Small intestine (tissue), 7 donors: ENCODE measurements at regions not wholly inside any gene's neighbourhood (a gene's known extent, or its start where the extent isn't known, plus 50 kb on each side); places are given as distances from the start of the nearest gene placed in this dataset.

Source experiments
- DNase-seq, 2 donors: peaks; one replicate each; pipeline versions ENCODE4 v3.0.0 to v3.0.0-alpha.2; 2013
- FAIRE-seq: peaks from 2 replicates; lab custom pipeline; 2012; peaks lifted over from hg19 to GRCh38; lab: Jason Lieb, UNC
- H3K27ac ChIP-seq, 3 donors: one replicate each; pipeline ENCODE4 v1.5.1; 2013; ENCODE audit warnings: low read length in 2 of 3, mild to moderate bottlenecking in 2 of 3, control low read depth in 1 of 3, inconsistent platforms in 1 of 3, low read depth in 1 of 3, moderate library complexity in 1 of 3
- H3K27me3 ChIP-seq, 3 donors: one replicate each; pipeline ENCODE4 v1.6.1; 2013; ENCODE audit warnings: low read length in 3 of 3, inconsistent platforms in 1 of 3; ENCODE audit not compliant: control insufficient read depth in 3 of 3, insufficient read depth in 3 of 3
- H3K36me3 ChIP-seq, 3 donors: one replicate each; pipeline ENCODE4 v1.6.1; 2013; ENCODE audit warnings: low read length in 3 of 3, inconsistent platforms in 1 of 3, low read depth in 1 of 3, mild to moderate bottlenecking in 1 of 3, moderate library complexity in 1 of 3; ENCODE audit not compliant: control insufficient read depth in 3 of 3, insufficient read depth in 2 of 3
- H3K4me1 ChIP-seq, 3 donors: one replicate each; pipeline ENCODE4 v1.6.1; 2013; ENCODE audit warnings: low read length in 2 of 3, inconsistent platforms in 1 of 3, low read depth in 1 of 3, mild to moderate bottlenecking in 1 of 3, moderate library complexity in 1 of 3; ENCODE audit not compliant: control insufficient read depth in 3 of 3, insufficient read depth in 2 of 3
- H3K4me3 ChIP-seq, 3 donors: one replicate each; pipeline ENCODE4 v1.5.1; 2013; ENCODE audit warnings: low read length in 3 of 3, control low read depth in 1 of 3, inconsistent platforms in 1 of 3, low read depth in 1 of 3, mild to moderate bottlenecking in 1 of 3, moderate library complexity in 1 of 3
- H3K9me3 ChIP-seq, 2 donors: one replicate each; pipeline ENCODE4 v1.6.1; 2013; ENCODE audit warnings: low read depth in 1 of 2, low read length in 1 of 2; ENCODE audit not compliant: control insufficient read depth in 2 of 2, insufficient read depth in 1 of 2
- WGBS, 3 donors: extraction: QIAGEN DNeasy Blood & Tissue Kit; methylation state at CpG; one replicate each; pipeline ENCODE4 v1.1.7; 2013; 5-methylcytosine and 5-hydroxymethylcytosine counted together
- donor health status: healthy with polysubstance abuse.
- donor health status: control.
- donor health status: control.
- donor health status: Bipolar disorder and iron deficiency.
- donor health status: healthy.

DNA sequence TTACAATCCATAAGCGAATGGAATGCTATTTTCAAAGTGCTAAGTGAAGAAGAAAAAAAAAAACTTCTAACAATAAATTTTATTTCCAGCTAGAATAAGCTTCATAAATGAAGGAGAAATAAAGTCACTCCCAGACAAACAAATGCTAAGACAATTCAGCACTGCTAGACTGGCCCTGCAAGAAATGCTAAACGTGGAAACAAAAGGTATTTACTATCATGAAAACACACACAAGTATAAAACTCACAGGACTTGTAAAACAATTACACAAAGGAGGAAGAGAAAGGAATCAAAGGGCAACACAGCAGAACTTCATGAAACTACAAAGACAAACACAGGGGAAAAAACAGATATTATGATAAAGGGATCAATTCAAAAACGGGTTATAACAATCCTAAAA lies 85.8 kb upstream of the NELL2 start:
- H3K27me3 ChIP-seq = no peaks in the 10 kb centered on the region
- no peak overlapping the region for H3K27ac ChIP-seq
- no peaks in the 10 kb centered on the region for H3K4me1 ChIP-seq
- no peak overlapping the region for H3K4me3 ChIP-seq
- 36 to 62% (median 50%) methylated on average over 3 of the region's 3 CpGs for WGBS, 3 donors
- DNase-seq (no peak), FAIRE-seq (no peak)
- no peaks in the 10 kb centered on the region for H3K36me3 ChIP-seq
- peaks cover 0 to 6% of the 10 kb centered on the region in 2 donors for H3K9me3 ChIP-seq

- Histone ChIP-seq H3K4me3 (no peak overlapping the region), H3K27ac (no peak overlapping the region), H3K9me3 (peaks cover 0 to 6% of the 10 kb centered on the region in 2 donors), H3K36me3 (no peaks in the 10 kb centered on the region), H3K4me1 (no peaks in the 10 kb centered on the region), H3K27me3 (no peaks in the 10 kb centered on the region)
- no peak for DNase-seq
- 77 to 89% (median 82%) methylated on average over 3 of the region's 3 CpGs for WGBS, 3 donors
- FAIRE-seq = no peak
Measured at GRCh38 chr12:44960856-44961255, 84.7 kb upstream of the NELL2 start.

DNA sequence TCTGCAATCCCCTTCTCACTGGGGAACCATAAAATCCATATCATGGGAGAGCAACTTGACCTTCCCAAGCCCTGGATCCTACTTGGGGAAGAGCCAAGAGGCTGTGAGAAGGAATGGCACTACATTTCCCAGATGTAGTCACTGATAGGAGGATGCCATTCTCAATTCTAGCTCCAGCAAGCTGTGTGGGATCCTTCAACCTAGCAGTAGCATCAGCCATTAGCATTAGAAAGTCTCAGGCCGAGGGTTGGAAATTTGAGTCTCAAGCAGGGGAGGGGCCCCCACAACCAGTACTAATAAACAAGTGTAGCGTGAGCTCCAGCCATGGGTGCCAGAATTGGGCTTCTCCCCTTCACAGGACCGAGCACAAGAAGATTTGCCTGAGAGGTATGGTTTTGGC lies 84.3 kb upstream of the NELL2 start:
- FAIRE-seq (no peak), DNase-seq (no peak)
- Histone ChIP-seq H3K4me3 (no peak overlapping the region), H3K27ac (no peak overlapping the region), H3K27me3 (no peaks in the 10 kb centered on the region), H3K4me1 (no peaks in the 10 kb centered on the region), H3K36me3 (no peaks in the 10 kb centered on the region), H3K9me3 (peaks cover 0 to 6% of the 10 kb centered on the region in 2 donors)
- WGBS, 3 donors = 68 to 78% (median 71%) methylated on average over 3 of the region's 3 CpGs

- H3K4me1 ChIP-seq = no peaks in the 10 kb centered on the region
- H3K9me3 ChIP-seq = no peaks in the 10 kb centered on the region
- whole genome bisulfite sequencing, 3 donors = 76 to 83% (median 79%) methylated on average over 1 of the region's 1 CpG
- no peaks in the 10 kb centered on the region for H3K27me3 ChIP-seq
- DNase-seq (no peak), FAIRE-seq (no peak)
- no peak overlapping the region for H3K4me3 ChIP-seq
- H3K36me3 ChIP-seq = no peaks in the 10 kb centered on the region
- no peak overlapping the region for H3K27ac ChIP-seq
Measured at GRCh38 chr12:44947163-44947562, 71.0 kb upstream of the NELL2 start.

DNA sequence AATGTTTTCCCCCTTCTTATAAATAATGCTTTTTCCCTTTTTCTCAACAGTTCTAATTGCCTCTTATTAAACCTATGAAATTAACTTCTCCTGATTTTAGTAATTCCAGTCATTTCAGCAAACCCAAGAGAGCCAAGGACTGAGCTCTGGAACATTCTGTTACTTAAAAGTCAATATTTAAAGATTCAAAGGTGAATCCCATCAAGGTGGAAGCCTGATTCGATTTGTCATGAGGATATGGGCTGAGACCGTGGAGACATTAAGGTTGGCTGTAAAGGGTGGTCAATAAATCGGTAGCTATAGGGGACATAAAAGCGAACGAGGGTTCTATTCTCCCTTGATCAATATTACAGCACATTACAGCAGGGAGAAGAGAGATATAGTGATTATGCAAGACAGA lies 66.6 kb upstream of the NELL2 start:
- Histone ChIP-seq H3K36me3 (no peaks in the 10 kb centered on the region), H3K4me3 (no peak overlapping the region), H3K27ac (no peak overlapping the region), H3K9me3 (no peaks in the 10 kb centered on the region), H3K4me1 (no peaks in the 10 kb centered on the region), H3K27me3 (no peaks in the 10 kb centered on the region)
- DNase-seq (peak in 1 of 2 donors; percentile 3), FAIRE-seq (no peak)
- 19 to 62% (median 35%) methylated on average over 5 of the region's 5 CpGs for WGBS, 3 donors

GRCh38 chr12:44930972-44931600 lies 55.0 kb upstream of the NELL2 start:
- H3K4me1 ChIP-seq = no peaks in the 10 kb centered on the region
- DNase-seq (peak; percentile 56 to 63), FAIRE-seq (peak; percentile 70)
- no peak overlapping the region for H3K27ac ChIP-seq
- H3K36me3 ChIP-seq = no peaks in the 10 kb centered on the region
- 25 to 38% (median 33%) methylated on average over 4 of the region's 4 CpGs for WGBS, 3 donors
- no peaks in the 10 kb centered on the region for H3K9me3 ChIP-seq
- no peaks in the 10 kb centered on the region for H3K27me3 ChIP-seq
- no peak overlapping the region for H3K4me3 ChIP-seq

- no peak overlapping the region for H3K27ac ChIP-seq
- H3K4me3 ChIP-seq = no peak overlapping the region
- FAIRE-seq (no peak), DNase-seq (no peak)
- H3K9me3 ChIP-seq = no peaks in the 10 kb centered on the region
- no peaks in the 10 kb centered on the region for H3K4me1 ChIP-seq
- 75 to 81% (median 75%) methylated on average over 3 of the region's 3 CpGs for WGBS, 3 donors
- H3K27me3 ChIP-seq = no peaks in the 10 kb centered on the region
- no peaks in the 10 kb centered on the region for H3K36me3 ChIP-seq
Measured at GRCh38 chr12:44929236-44929885, 53.2 kb upstream of the NELL2 start.
